SU-DHL-6 (cell line): ENCODE measurements at regions not wholly inside any gene's neighbourhood (a gene's known extent, or its start where the extent isn't known, plus 50 kb on each side); places are given as distances from the start of the nearest gene placed in this dataset.

Source experiments
- H2AFZ ChIP-seq: fragments of 200-600 bp; sonication (generic); 2 replicates; pipeline ENCODE4 v1.6.1; 2014; ENCODE audit warnings: low read depth, mild to moderate bottlenecking, moderate library complexity, mixed read lengths, antibody characterized with exemption, low read length; ENCODE audit not compliant: severe bottlenecking
- H3F3A ChIP-seq: fragments of 200-600 bp; shearing (Covaris generic); 2 replicates; pipeline ENCODE4 v1.6.0; 2016; ENCODE audit warnings: antibody characterized with exemption, mild to moderate bottlenecking; ENCODE audit not compliant: insufficient read depth
- H3K27ac ChIP-seq: fragments of 200-600 bp; sonication (generic); 2 replicates; pipeline ENCODE4 v1.5.1; 2016; ENCODE audit warnings: low read depth, mild to moderate bottlenecking, low read length, moderate library complexity, mixed read lengths
- H3K27me3 ChIP-seq: fragments of 200-600 bp; sonication (generic), shearing (Covaris generic); 2 replicates; pipeline ENCODE4 v1.6.0; 2014; ENCODE audit warnings: mild to moderate bottlenecking, low read length
- H3K36me3 ChIP-seq: fragments of 200-600 bp; sonication (generic); 2 replicates; pipeline ENCODE4 v1.6.1; 2014; ENCODE audit warnings: mild to moderate bottlenecking, low read length, mixed read lengths
- H3K4me2 ChIP-seq: fragments of 300-600, 200-600 bp; shearing (Covaris generic), sonication (generic); 2 replicates; pipeline ENCODE4 v1.6.0; 2014; ENCODE audit warnings: low read length, low read depth, mild to moderate bottlenecking; ENCODE audit not compliant: poor library complexity, severe bottlenecking
- H3K4me3 ChIP-seq: fragments of 200-600 bp; sonication (generic); 2 replicates; pipeline ENCODE4 v1.5.1; 2014; ENCODE audit warnings: antibody characterized with exemption, low read length, mild to moderate bottlenecking, mixed read lengths; ENCODE audit not compliant: insufficient read depth, poor library complexity, severe bottlenecking
- H3K79me2 ChIP-seq: fragments of 200-600 bp; sonication (generic); 2 replicates; pipeline ENCODE4 v1.6.1; 2014; ENCODE audit warnings: mild to moderate bottlenecking, low read length, moderate library complexity; ENCODE audit not compliant: insufficient read depth
- H3K9ac ChIP-seq: fragments of 200-600 bp; sonication (generic); 2 replicates; pipeline ENCODE4 v1.7.0; 2014; ENCODE audit warnings: mild to moderate bottlenecking, low read length
- H3K9me2 ChIP-seq: fragments of 200-600 bp; sonication (generic); replicated peaks from 2 replicates; pipeline ENCODE4 v1.6.1; 2014; ENCODE audit warnings: low read length; ENCODE audit not compliant: insufficient read depth
- H3K9me3 ChIP-seq: fragments of 200-600 bp; sonication (generic); 2 replicates; pipeline ENCODE4 v1.6.1; 2014; ENCODE audit warnings: low read length, mixed read lengths; ENCODE audit not compliant: insufficient read depth
- H4K20me1 ChIP-seq: fragments of 200-600 bp; sonication (generic); 2 replicates; pipeline ENCODE4 v1.6.1; 2014; ENCODE audit warnings: low read depth, mild to moderate bottlenecking, antibody characterized with exemption, low read length, moderate library complexity, mixed read lengths
- EZH2phosphoT487 ChIP-seq: fragments of 200-600 bp; sonication (generic), shearing (Covaris generic); conservative IDR thresholded peaks from 2 replicates; pipeline ENCODE4 v1.6.1; 2018; ENCODE audit warnings: mild to moderate bottlenecking, antibody characterized with exemption, low read length, moderate library complexity, mixed read lengths
- TF ChIP-seq, protein P1 (sequence below): fragments of 200-600 bp; sonication (generic); IDR thresholded peaks from one replicate; pipeline ENCODE4 v1.5.1; 2017; ENCODE audit warnings: antibody characterized with exemption, mild to moderate bottlenecking, low read length, moderate library complexity; ENCODE audit not compliant: insufficient read depth, poor library complexity, severe bottlenecking

DNA sequence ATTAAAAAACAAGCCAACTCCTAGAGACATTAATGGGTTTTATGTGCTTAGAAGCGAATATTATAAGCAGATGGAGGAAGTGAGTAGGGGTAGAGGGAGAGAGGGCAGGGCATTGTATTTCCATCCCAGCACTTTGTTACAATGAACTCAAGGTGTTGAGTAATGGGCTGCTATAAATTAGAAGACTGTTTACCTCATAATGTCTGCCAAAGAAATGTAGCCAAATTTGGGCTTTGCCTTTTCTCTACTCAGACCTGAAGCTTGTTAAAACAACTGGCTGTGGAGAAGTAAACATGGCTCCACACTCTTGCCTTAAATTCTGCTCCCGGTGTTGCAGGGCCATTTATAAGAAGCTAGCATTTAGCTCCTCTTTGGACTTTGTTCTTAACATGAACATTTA, 134.7 kb downstream of the PMP22 start:
- Histone ChIP-seq H3F3A (no peaks in the 10 kb centered on the region), H4K20me1 (no peaks in the 10 kb centered on the region), H3K9me2 (no peaks in the 10 kb centered on the region), H3K4me2 (no peak overlapping the region), H3K9me3 (peaks cover 9% of the 10 kb centered on the region; the same call in 1 of the 2 replicates), H3K36me3 (no peaks in the 10 kb centered on the region), H3K4me3 (no peak overlapping the region), H3K27ac (no peak overlapping the region), H3K27me3 (no peaks in the 10 kb centered on the region), H3K79me2 (no peaks in the 10 kb centered on the region), H2AFZ (no peak overlapping the region), H3K9ac (no peak overlapping the region)
- TF ChIP-seq EZH2phosphoT487: no peak

DNA sequence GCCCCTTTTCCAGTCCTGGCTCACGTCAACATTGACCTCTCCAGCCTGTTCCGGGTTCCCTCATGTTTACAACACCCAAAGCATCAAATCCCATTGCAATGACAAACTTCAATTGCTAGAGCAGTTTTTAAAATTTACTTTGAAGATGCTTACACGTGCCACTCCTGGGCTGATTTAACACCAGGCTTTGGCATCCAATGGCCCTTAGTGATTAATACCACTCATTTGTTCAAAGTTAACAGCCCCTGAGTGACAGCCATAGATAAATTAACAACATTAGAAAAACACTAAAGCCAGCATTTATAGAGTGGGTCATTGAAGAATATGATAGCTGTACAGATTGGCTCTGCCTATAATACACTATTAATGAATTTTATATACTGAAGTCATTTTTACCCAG, 135.1 kb downstream of the PMP22 start:
- Histone ChIP-seq H3K9me3 (peaks cover 9% of the 10 kb centered on the region; the same call in 1 of the 2 replicates), H3K4me2 (no peak overlapping the region), H3K9me2 (no peaks in the 10 kb centered on the region), H2AFZ (no peak overlapping the region), H3K27ac (no peak overlapping the region), H4K20me1 (no peaks in the 10 kb centered on the region), H3K4me3 (no peak overlapping the region), H3K27me3 (no peaks in the 10 kb centered on the region), H3K9ac (no peak overlapping the region), H3K79me2 (no peaks in the 10 kb centered on the region), H3F3A (no peaks in the 10 kb centered on the region), H3K36me3 (no peaks in the 10 kb centered on the region)
- TF ChIP-seq, protein P1, sequence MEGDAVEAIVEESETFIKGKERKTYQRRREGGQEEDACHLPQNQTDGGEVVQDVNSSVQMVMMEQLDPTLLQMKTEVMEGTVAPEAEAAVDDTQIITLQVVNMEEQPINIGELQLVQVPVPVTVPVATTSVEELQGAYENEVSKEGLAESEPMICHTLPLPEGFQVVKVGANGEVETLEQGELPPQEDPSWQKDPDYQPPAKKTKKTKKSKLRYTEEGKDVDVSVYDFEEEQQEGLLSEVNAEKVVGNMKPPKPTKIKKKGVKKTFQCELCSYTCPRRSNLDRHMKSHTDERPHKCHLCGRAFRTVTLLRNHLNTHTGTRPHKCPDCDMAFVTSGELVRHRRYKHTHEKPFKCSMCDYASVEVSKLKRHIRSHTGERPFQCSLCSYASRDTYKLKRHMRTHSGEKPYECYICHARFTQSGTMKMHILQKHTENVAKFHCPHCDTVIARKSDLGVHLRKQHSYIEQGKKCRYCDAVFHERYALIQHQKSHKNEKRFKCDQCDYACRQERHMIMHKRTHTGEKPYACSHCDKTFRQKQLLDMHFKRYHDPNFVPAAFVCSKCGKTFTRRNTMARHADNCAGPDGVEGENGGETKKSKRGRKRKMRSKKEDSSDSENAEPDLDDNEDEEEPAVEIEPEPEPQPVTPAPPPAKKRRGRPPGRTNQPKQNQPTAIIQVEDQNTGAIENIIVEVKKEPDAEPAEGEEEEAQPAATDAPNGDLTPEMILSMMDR: no peak
- no peak for TF ChIP-seq EZH2phosphoT487

DNA sequence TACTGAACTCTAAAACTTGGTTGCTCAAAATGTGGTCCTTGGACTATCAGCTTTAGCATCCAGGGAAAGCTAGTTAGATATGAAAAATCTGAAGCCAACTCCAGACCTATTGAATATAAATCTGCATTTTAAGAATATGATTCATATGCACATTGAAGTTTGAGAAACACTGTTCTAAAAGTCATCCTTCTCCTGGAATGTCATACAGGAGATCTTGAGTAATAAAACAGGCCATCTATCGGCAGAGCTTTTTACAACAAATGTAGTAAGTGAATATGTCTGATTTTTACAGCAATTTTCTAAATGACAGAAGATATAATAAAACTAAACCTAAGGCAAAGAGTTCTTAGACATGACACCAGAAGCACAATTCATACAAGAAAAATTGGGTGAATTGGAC, 140.4 kb downstream of the PMP22 start:
- Histone ChIP-seq H3K4me3 (no peak overlapping the region), H4K20me1 (no peaks in the 10 kb centered on the region), H3K4me2 (no peak overlapping the region), H3K36me3 (no peaks in the 10 kb centered on the region), H2AFZ (no peak overlapping the region), H3K79me2 (no peaks in the 10 kb centered on the region), H3K27ac (no peak overlapping the region), H3K9me3 (no peaks in the 10 kb centered on the region), H3K9me2 (no peaks in the 10 kb centered on the region), H3K9ac (no peak overlapping the region), H3F3A (no peaks in the 10 kb centered on the region), H3K27me3 (no peaks in the 10 kb centered on the region)
- no peak for TF ChIP-seq EZH2phosphoT487
- TF ChIP-seq, protein P1: no peak

DNA sequence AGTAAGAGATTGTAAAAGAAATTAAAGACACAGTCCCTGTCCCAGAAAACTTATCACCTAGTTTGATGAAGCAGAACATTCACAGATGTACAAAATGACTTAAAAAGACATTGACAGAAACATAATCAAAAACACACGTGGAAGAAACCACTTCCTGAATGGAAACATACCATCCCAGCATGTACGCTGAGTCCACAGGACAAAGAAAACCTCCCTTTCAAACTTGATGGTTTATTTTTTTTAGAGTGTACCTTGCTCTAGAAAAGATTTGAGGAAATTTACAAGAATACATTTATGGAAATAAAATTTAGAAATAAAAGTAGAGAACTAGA, 140.9 kb downstream of the PMP22 start:
- no peak overlapping the region for H3K4me2 ChIP-seq
- H3K79me2 ChIP-seq: no peaks in the 10 kb centered on the region
- no peaks in the 10 kb centered on the region for H3F3A ChIP-seq
- H4K20me1 ChIP-seq: no peaks in the 10 kb centered on the region
- H3K4me3 ChIP-seq: no peak overlapping the region
- H3K9me2 ChIP-seq: no peaks in the 10 kb centered on the region
- no peaks in the 10 kb centered on the region for H3K27me3 ChIP-seq
- H3K27ac ChIP-seq: no peak overlapping the region
- H3K9ac ChIP-seq: no peak overlapping the region
- no peak overlapping the region for H2AFZ ChIP-seq
- H3K36me3 ChIP-seq: no peaks in the 10 kb centered on the region
- peaks cover under 1% of the 10 kb centered on the region; the same call in 1 of the 2 replicates for H3K9me3 ChIP-seq
- no peak for TF ChIP-seq EZH2phosphoT487
- TF ChIP-seq, protein P1: no peak
